Mesothelial cell of epicardium (in vitro differentiated cells): ENCODE measurements at regions not wholly inside any gene's neighbourhood (a gene's known extent, or its start where the extent isn't known, plus 50 kb on each side); places are given as distances from the start of the nearest gene placed in this dataset.
"Not testable (repeated sequence)": the region's sequence is repeated elsewhere in the genome, so short reads cannot be mapped to it uniquely, and the experiment has no call there.

Experiments used
- DNase-seq, 2 experiments: peaks; one replicate each; pipeline ENCODE4 v3.0.0; 2021; ENCODE audit warnings: low spot score in 2 of 2; ENCODE audit not compliant: unreplicated experiment in 2 of 2
- H3K27ac Mint-ChIP-seq: 2 replicates; pipeline ENCODE4 v1.8.0; 2021; ENCODE audit warnings: mixed read lengths
- H3K27me3 Mint-ChIP-seq: 2 replicates; pipeline ENCODE4 v1.8.0; 2021; ENCODE audit warnings: low read depth, mixed read lengths
- H3K36me3 Mint-ChIP-seq: 2 replicates; pipeline ENCODE4 v1.8.0; 2021; ENCODE audit warnings: mixed read lengths
- H3K4me1 Mint-ChIP-seq: 2 replicates; pipeline ENCODE4 v1.8.0; 2021; ENCODE audit warnings: mixed read lengths
- H3K4me3 Mint-ChIP-seq: 2 replicates; pipeline ENCODE4 v1.8.0; 2021; ENCODE audit warnings: mild to moderate bottlenecking, moderate library complexity, mixed read lengths
- H3K9me3 Mint-ChIP-seq: 2 replicates; pipeline ENCODE4 v1.8.0; 2021; ENCODE audit warnings: mixed read lengths
- CTCF ChIP-seq: fragments of 200-600 bp; sonication (generic); IDR thresholded peaks from one replicate; pipeline ENCODE4 v1.5.0; 2021; ENCODE audit warnings: antibody characterized with exemption; ENCODE audit not compliant: unreplicated experiment

GRCh38 chrX:46140272-46140671 is 404.9 kb downstream of the ZNF674 start:
- no peak for DNase-seq
- TF ChIP-seq CTCF = no peak
- Mint-ChIP-seq H3K9me3 (peaks cover 57% of the 10 kb centered on the region), H3K27me3 (no peaks in the 10 kb centered on the region), H3K4me1 (no peaks in the 10 kb centered on the region), H3K4me3 (no peak overlapping the region), H3K36me3 (no peaks in the 10 kb centered on the region), H3K27ac (no peak overlapping the region)

- Mint-ChIP-seq H3K27me3 (no peaks in the 10 kb centered on the region), H3K4me3 (no peak overlapping the region)
Measured at GRCh38 chrX:46130247-46130646, 415.0 kb downstream of the ZNF674 start.

GRCh38 chrX:46125111-46125510 is 420.1 kb downstream of the ZNF674 start:
- no peak for DNase-seq
- no peaks in the 10 kb centered on the region for H3K36me3 Mint-ChIP-seq
- no peaks in the 10 kb centered on the region for H3K27me3 Mint-ChIP-seq
- H3K27ac Mint-ChIP-seq = no peak overlapping the region
- no peak overlapping the region for H3K4me3 Mint-ChIP-seq
- no peaks in the 10 kb centered on the region for H3K4me1 Mint-ChIP-seq
- peaks cover 43% of the 10 kb centered on the region for H3K9me3 Mint-ChIP-seq
- TF ChIP-seq CTCF = no peak

More at GRCh38 chrX:46130247-46130646, 415.0 kb downstream of the ZNF674 start:
- peaks cover 36% of the 10 kb centered on the region for H3K9me3 Mint-ChIP-seq
- DNase-seq = no peak
- H3K27ac Mint-ChIP-seq = no peak overlapping the region
- H3K36me3 Mint-ChIP-seq = no peaks in the 10 kb centered on the region
- H3K4me1 Mint-ChIP-seq = no peaks in the 10 kb centered on the region
- TF ChIP-seq CTCF = no peak

- Mint-ChIP-seq H3K9me3 (peaks cover 46% of the 10 kb centered on the region), H3K4me1 (no peaks in the 10 kb centered on the region), H3K4me3 (no peak overlapping the region), H3K27ac (no peak overlapping the region), H3K27me3 (no peaks in the 10 kb centered on the region), H3K36me3 (no peaks in the 10 kb centered on the region)
- DNase-seq = no peak
- TF ChIP-seq CTCF = no peak
Measured at GRCh38 chrX:46117234-46117633, 428.0 kb downstream of the ZNF674 start.

GRCh38 chrX:46087310-46087709 is 457.9 kb downstream of the ZNF674 start:
- H3K27me3 Mint-ChIP-seq, DNase-seq, H3K4me1 Mint-ChIP-seq, H3K27ac Mint-ChIP-seq, H3K4me3 Mint-ChIP-seq, H3K36me3 Mint-ChIP-seq: not testable (repeated sequence)
- H3K9me3 Mint-ChIP-seq = peaks cover 63% of the 10 kb centered on the region

GRCh38 chrX:46080121-46080520 is 465.1 kb downstream of the ZNF674 start:
- not testable (repeated sequence) for H3K36me3 Mint-ChIP-seq, H3K4me3 Mint-ChIP-seq, H3K4me1 Mint-ChIP-seq, DNase-seq, H3K27me3 Mint-ChIP-seq, H3K27ac Mint-ChIP-seq
- H3K9me3 Mint-ChIP-seq = peaks cover 60% of the 10 kb centered on the region

- H3K27ac Mint-ChIP-seq = no peak overlapping the region
- no peaks in the 10 kb centered on the region for H3K36me3 Mint-ChIP-seq
- H3K9me3 Mint-ChIP-seq = peaks cover 50% of the 10 kb centered on the region
- no peak overlapping the region for H3K4me3 Mint-ChIP-seq
- H3K27me3 Mint-ChIP-seq = no peaks in the 10 kb centered on the region
- no peaks in the 10 kb centered on the region for H3K4me1 Mint-ChIP-seq
- no peak for TF ChIP-seq CTCF
- DNase-seq = no peak
Measured at GRCh38 chrX:46072791-46073190, 472.4 kb downstream of the ZNF674 start.
